GM12878 (cell line): ENCODE measurements at regions not wholly inside any gene's neighbourhood (a gene's known extent, or its start where the extent isn't known, plus 50 kb on each side); places are given as distances from the start of the nearest gene placed in this dataset.

ENCODE experiments used
- ATAC-seq: fragments of 200-7000 bp; cut with Tn5 transposase; 3 replicates; pipeline ENCODE4 v1.9.1; 2020; ENCODE audit warnings: mild to moderate bottlenecking, moderate library complexity
- BruUV-seq: library from RNA; stranded (reverse); fragments of 400-500 nt; replicated peaks from 2 replicates; lab custom pipeline; 2021; lab: Mats Ljungman, UMichigan
- CTCF ChIA-PET: fragments of 300-600 bp; sonication (Branson Sonifier 250); formaldehyde crosslinking; extraction: SDS; loops from one replicate; lab custom pipeline; 2021; ENCODE audit warnings: inconsistent platforms; lab: Yijun Ruan, JAX
- POLR2A ChIA-PET: fragments of 350-600 bp; formaldehyde crosslinking; extraction: SDS; loops from one replicate; lab custom pipeline; 2021; ENCODE audit warnings: inconsistent platforms; lab: Charles Lee
- RAD21 ChIA-PET: fragments of 300-600 bp; sonication (Branson Sonifier 250); formaldehyde crosslinking; loops from one replicate; lab custom pipeline; 2023; ENCODE audit warnings: antibody characterized with exemption; ENCODE audit not compliant: unreplicated experiment; lab: Charles Lee
- SMC1A ChIA-PET: fragments of 300-600 bp; sonication (Branson Sonifier 250); formaldehyde crosslinking; loops from one replicate; lab custom pipeline; 2023; ENCODE audit not compliant: unreplicated experiment, uncharacterized antibody; lab: Charles Lee
- DNase-seq: peaks from one replicate; pipeline ENCODE4 v3.0.0-alpha.2; 2011; ENCODE audit warnings: low read depth, low spot score
- FAIRE-seq: peaks from 3 replicates; lab custom pipeline; 2011; peaks lifted over from hg19 to GRCh38; lab: Jason Lieb, UNC
- H2AFZ ChIP-seq: 2 replicates; pipeline ENCODE4 v1.6.0; 2011; ENCODE audit warnings: low read depth, low read length, control low read depth; ENCODE audit not compliant: control insufficient read depth
- H3K27ac ChIP-seq: 2 replicates; pipeline ENCODE4 v1.5.1; 2011; ENCODE audit warnings: control low read depth; ENCODE audit not compliant: control insufficient read depth, insufficient read depth
- H3K27me3 ChIP-seq, 2 experiments: replicated peaks in 1 of 2; 2 replicates each; pipeline versions ENCODE4 v1.6.0 to v1.6.1; 2011; ENCODE audit warnings: low read length in 1 of 2; ENCODE audit not compliant: control insufficient read depth in 2 of 2, insufficient read depth in 2 of 2
- H3K36me3 ChIP-seq, 2 experiments: 2 replicates each; pipeline ENCODE4 v1.5.1; 2011; ENCODE audit warnings: low read length in 1 of 2; ENCODE audit not compliant: control insufficient read depth in 2 of 2, insufficient read depth in 2 of 2
- H3K4me1 ChIP-seq: 2 replicates; pipeline ENCODE4 v1.6.1; 2011; ENCODE audit warnings: mild to moderate bottlenecking, low read length, moderate library complexity, mixed read lengths; ENCODE audit not compliant: control insufficient read depth, insufficient read depth
- H3K4me2 ChIP-seq: 2 replicates; pipeline ENCODE4 v1.6.0; 2011; ENCODE audit warnings: control low read depth; ENCODE audit not compliant: control insufficient read depth, insufficient read depth
- H3K4me3 ChIP-seq: fragments of 200-600 bp; sonication (generic); 2 replicates; pipeline ENCODE4 v1.5.1; 2016
- H3K79me2 ChIP-seq: 2 replicates; pipeline ENCODE4 v1.6.0; 2011; ENCODE audit warnings: low read length; ENCODE audit not compliant: control insufficient read depth, insufficient read depth
- H3K9ac ChIP-seq: 2 replicates; pipeline ENCODE4 v1.8.0; 2011; ENCODE audit warnings: low read length, control low read depth, mixed read lengths; ENCODE audit not compliant: control insufficient read depth, insufficient read depth
- H3K9me3 ChIP-seq: replicated peaks from 3 replicates; pipeline ENCODE4 v1.5.1; 2011; ENCODE audit warnings: mild to moderate bottlenecking, low read length; ENCODE audit not compliant: control insufficient read depth, insufficient read depth
- H4K20me1 ChIP-seq: 2 replicates; pipeline ENCODE4 v1.6.0; 2011; ENCODE audit not compliant: control insufficient read depth, insufficient read depth
- BCL11A ChIP-seq: IDR thresholded peaks from 2 replicates; pipeline ENCODE4 v1.6.1; 2011; ENCODE audit warnings: low read depth, low read length
- E2F8 ChIP-seq: fragments of 450-650 bp; IDR thresholded peaks from 2 replicates; pipeline ENCODE4 v1.6.1; 2018; ENCODE audit warnings: mild to moderate bottlenecking, low read depth, moderate library complexity; ENCODE audit not compliant: partially characterized antibody
- EGR1 ChIP-seq, 2 experiments: IDR thresholded peaks; 1 replicate in 1 of 2; 2 replicates in 1 of 2; pipeline ENCODE4 v1.6.1; 2011 to 2012; ENCODE audit warnings: low read depth in 2 of 2, low read length in 2 of 2, borderline replicate concordance in 1 of 2, mild to moderate bottlenecking in 1 of 2, moderate library complexity in 1 of 2
- FOS ChIP-seq: IDR thresholded peaks from 3 replicates; pipeline ENCODE4 v1.6.1; 2011; ENCODE audit warnings: borderline replicate concordance; ENCODE audit not compliant: insufficient read length; ENCODE audit errors: extremely low read depth
- HDGF ChIP-seq: fragments of 450-650 bp; IDR thresholded peaks from 2 replicates; pipeline ENCODE4 v1.6.1; 2016; ENCODE audit warnings: antibody characterized with exemption
- HSF1 ChIP-seq: fragments of 150-350 bp; IDR thresholded peaks from 2 replicates; pipeline ENCODE4 v1.6.1; 2014; ENCODE audit warnings: mild to moderate bottlenecking, low read depth, low read length
- MAX ChIP-seq: IDR thresholded peaks from 2 replicates; pipeline ENCODE4 v1.6.1; 2012; ENCODE audit warnings: low read depth, low read length, improper control_type of control experiment
- NBN ChIP-seq: fragments of 450-650 bp; IDR thresholded peaks from 2 replicates; pipeline ENCODE4 v1.6.1; 2016
- NFYB ChIP-seq: IDR thresholded peaks from 2 replicates; pipeline ENCODE4 v1.6.1; 2011; ENCODE audit warnings: low read depth, mild to moderate bottlenecking, low read length, improper control_type of control experiment, moderate library complexity; ENCODE audit not compliant: insufficient read depth
- NR2F1 ChIP-seq: fragments of 450-650 bp; conservative IDR thresholded peaks from 2 replicates; pipeline ENCODE4 v1.6.1; 2017; ENCODE audit warnings: mild to moderate bottlenecking
- PKNOX1 ChIP-seq: fragments of 450-650 bp; IDR thresholded peaks from 2 replicates; pipeline ENCODE4 v1.6.1; 2016; ENCODE audit warnings: mild to moderate bottlenecking
- RCOR1 ChIP-seq: conservative IDR thresholded peaks from 2 replicates; pipeline ENCODE4 v1.6.1; 2012; ENCODE audit warnings: low read depth, low read length, improper control_type of control experiment
- SIN3A ChIP-seq: IDR thresholded peaks from 2 replicates; pipeline ENCODE4 v1.6.1; 2012; ENCODE audit warnings: low read depth, low read length, improper control_type of control experiment
- SMAD5 ChIP-seq: IDR thresholded peaks from 2 replicates; pipeline ENCODE4 v1.6.1; 2016; ENCODE audit warnings: antibody characterized with exemption, low read depth
- SMC3 ChIP-seq: IDR thresholded peaks from 2 replicates; pipeline ENCODE4 v1.6.1; 2011; ENCODE audit warnings: low read length, improper control_type of control experiment, borderline replicate concordance
- TCF7 ChIP-seq: IDR thresholded peaks from 2 replicates; pipeline ENCODE4 v1.6.1; 2014; ENCODE audit warnings: antibody characterized with exemption, borderline replicate concordance
- WGBS: methylation state at CpG from one replicate; pipeline ENCODE4 v1.1.6; 2016; ENCODE audit warnings: low lambda C conversion rate; ENCODE audit not compliant: insufficient replicate concordance, insufficient coverage; ENCODE audit errors: missing lambda C conversion rate; 5-methylcytosine and 5-hydroxymethylcytosine counted together
- in situ Hi-C: fragments of 300-500 bp; cut with MboI; formaldehyde crosslinking; loops from 9 replicates; pipeline ENCODE4 v1.14.3; 2018; ENCODE audit warnings: mixed read lengths
- intact Hi-C: fragments of 100-400 bp; cut with micrococcal nuclease; formaldehyde crosslinking; loops from one replicate; pipeline ENCODE4 v1.14.2; 2022; ENCODE audit not compliant: unreplicated experiment

- H3K9ac ChIP-seq = no peak overlapping the region
- no peak for DNase-seq
- RAD21 ChIA-PET = no interaction called here
- no peak for TF ChIP-seq RCOR1
- TF ChIP-seq EGR1 (IDR thresholded peaks at IDR 0.05; ENCODE audit: borderline replicate concordance in 1 of 2, low read depth in 2 of 2, low read length in 2 of 2) = no peak
- TF ChIP-seq TCF7 = no peak
- TF ChIP-seq SIN3A = no peak
- TF ChIP-seq SMC3 = no peak
- no peak for TF ChIP-seq HDGF
- TF ChIP-seq NR2F1 = no peak
- TF ChIP-seq BCL11A = no peak
- no peak for TF ChIP-seq MAX
- no peak for TF ChIP-seq SMAD5
- no peak for TF ChIP-seq PKNOX1
- TF ChIP-seq NBN = no peak
- no peak for TF ChIP-seq FOS
- no peak for TF ChIP-seq NFYB
- no peak for TF ChIP-seq HSF1
- TF ChIP-seq E2F8 = no peak
- TF ChIP-seq, all 136 proteins: peak for 0
- ATAC-seq = no peak
- H3K4me1 ChIP-seq = no peaks in the 10 kb centered on the region
- no peak for FAIRE-seq
- ChIA-PET POLR2A (no interaction called here), SMC1A (no interaction called here), CTCF (no interaction called here)
- no peak overlapping the region for H3K4me2 ChIP-seq
- H2AFZ ChIP-seq = no peak overlapping the region
- no peaks in the 10 kb centered on the region for H3K9me3 ChIP-seq
- no peaks in the 10 kb centered on the region for H3K36me3 ChIP-seq
- H3K4me3 ChIP-seq = no peak overlapping the region
- intact Hi-C loops = no loop called here
- no peaks in the 10 kb centered on the region for H3K27me3 ChIP-seq
- no peak overlapping the region for H3K27ac ChIP-seq
- no TSS peak for BruUV-seq
- WGBS = 66% methylated on average over 3 of the region's 3 CpGs
- no peaks in the 10 kb centered on the region for H4K20me1 ChIP-seq
- in situ Hi-C loops = no loop called here
- no peaks in the 10 kb centered on the region for H3K79me2 ChIP-seq
These were observed 577.6 kb upstream of the MDFIC2 start for GRCh38 chr3:70890020-70890394.
